Neural progenitor cell (in vitro differentiated cells): ENCODE measurements at regions not wholly inside any gene's neighbourhood (a gene's known extent, or its start where the extent isn't known, plus 50 kb on each side); places are given as distances from the start of the nearest gene placed in this dataset.

Experiments
- EZH2 ChIP-seq: fragments of 200-600 bp; sonication (generic); IDR thresholded peaks from 2 replicates; pipeline ENCODE4 v1.6.1; 2017; ENCODE audit warnings: antibody characterized with exemption, mild to moderate bottlenecking, moderate library complexity
- EZH2phosphoT487 ChIP-seq: fragments of 200-600 bp; sonication (generic); IDR thresholded peaks from 2 replicates; pipeline ENCODE4 v1.6.1; 2017; ENCODE audit warnings: antibody characterized with exemption
- TF ChIP-seq, protein P1 (sequence below): fragments of 200-600 bp; sonication (generic); IDR thresholded peaks from 2 replicates; pipeline ENCODE4 v1.5.1; 2017; ENCODE audit warnings: antibody characterized with exemption, mild to moderate bottlenecking

GRCh38 chr5:164578911-164579310 lies 1073.5 kb downstream of the MAT2B start:
- TF ChIP-seq, protein P1, sequence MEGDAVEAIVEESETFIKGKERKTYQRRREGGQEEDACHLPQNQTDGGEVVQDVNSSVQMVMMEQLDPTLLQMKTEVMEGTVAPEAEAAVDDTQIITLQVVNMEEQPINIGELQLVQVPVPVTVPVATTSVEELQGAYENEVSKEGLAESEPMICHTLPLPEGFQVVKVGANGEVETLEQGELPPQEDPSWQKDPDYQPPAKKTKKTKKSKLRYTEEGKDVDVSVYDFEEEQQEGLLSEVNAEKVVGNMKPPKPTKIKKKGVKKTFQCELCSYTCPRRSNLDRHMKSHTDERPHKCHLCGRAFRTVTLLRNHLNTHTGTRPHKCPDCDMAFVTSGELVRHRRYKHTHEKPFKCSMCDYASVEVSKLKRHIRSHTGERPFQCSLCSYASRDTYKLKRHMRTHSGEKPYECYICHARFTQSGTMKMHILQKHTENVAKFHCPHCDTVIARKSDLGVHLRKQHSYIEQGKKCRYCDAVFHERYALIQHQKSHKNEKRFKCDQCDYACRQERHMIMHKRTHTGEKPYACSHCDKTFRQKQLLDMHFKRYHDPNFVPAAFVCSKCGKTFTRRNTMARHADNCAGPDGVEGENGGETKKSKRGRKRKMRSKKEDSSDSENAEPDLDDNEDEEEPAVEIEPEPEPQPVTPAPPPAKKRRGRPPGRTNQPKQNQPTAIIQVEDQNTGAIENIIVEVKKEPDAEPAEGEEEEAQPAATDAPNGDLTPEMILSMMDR, result no peak
- TF ChIP-seq EZH2 (no peak), EZH2phosphoT487 (no peak)
